Endothelial cell of umbilical vein (primary cell): ENCODE measurements at regions not wholly inside any gene's neighbourhood (a gene's known extent, or its start where the extent isn't known, plus 50 kb on each side); places are given as distances from the start of the nearest gene placed in this dataset.

Experiments
- BruUV-seq: library from RNA; stranded (reverse); fragments of 400-500 nt; replicated peaks from 2 replicates; lab custom pipeline; 2021; lab: Mats Ljungman, UMichigan
- CTCF ChIA-PET: fragments of 300-600, 350-600 bp; sonication (Branson Sonifier 250); formaldehyde crosslinking; loops from one replicate; lab custom pipeline; 2021; ENCODE audit warnings: antibody characterized with exemption, inconsistent platforms; lab: Charles Lee
- POLR2A ChIA-PET: fragments of 300-600, 350-600 bp; sonication (Branson Sonifier 250); formaldehyde crosslinking; loops from one replicate; lab custom pipeline; 2021; ENCODE audit warnings: antibody characterized with exemption, inconsistent platforms; lab: Charles Lee
- DNase-seq: peaks from one replicate; pipeline ENCODE4 v3.0.0-alpha.2; 2011; ENCODE audit warnings: low read depth, low spot score
- FAIRE-seq: peaks from 2 replicates; lab custom pipeline; 2011; peaks lifted over from hg19 to GRCh38; lab: Jason Lieb, UNC
- H2AFZ ChIP-seq: 2 replicates; pipeline ENCODE4 v1.6.0; 2012; ENCODE audit warnings: low read depth, low read length, control low read depth, inconsistent platforms
- H3K27ac ChIP-seq: 2 replicates; pipeline ENCODE4 v1.5.1; 2011; ENCODE audit warnings: low read depth, mild to moderate bottlenecking, control low read depth, low read length, moderate library complexity; ENCODE audit not compliant: insufficient read depth
- H3K27me3 ChIP-seq, 2 experiments: 2 replicates each; pipeline versions ENCODE4 v1.6.0 to v1.6.1; 2011; ENCODE audit warnings: low read length in 2 of 2, mixed read lengths in 1 of 2; ENCODE audit not compliant: control insufficient read depth in 2 of 2, insufficient read depth in 2 of 2
- H3K36me3 ChIP-seq, 2 experiments: 2 replicates in 1 of 2; 3 replicates in 1 of 2; pipeline ENCODE4 v1.5.1; 2011; ENCODE audit warnings: low read length in 2 of 2, mild to moderate bottlenecking in 1 of 2, moderate library complexity in 1 of 2; ENCODE audit not compliant: control insufficient read depth in 2 of 2, insufficient read depth in 2 of 2; ENCODE audit errors: extremely low read depth in 1 of 2
- H3K4me1 ChIP-seq: 3 replicates; pipeline ENCODE4 v1.5.1; 2011; ENCODE audit warnings: mild to moderate bottlenecking, low read length; ENCODE audit not compliant: control insufficient read depth, insufficient read depth; ENCODE audit errors: extremely low read depth
- H3K4me2 ChIP-seq: 2 replicates; pipeline ENCODE4 v1.6.1; 2011; ENCODE audit warnings: low read length, control low read depth, mixed read lengths; ENCODE audit not compliant: insufficient read depth
- H3K4me3 ChIP-seq, 3 experiments: fragments of 200-600 bp in 1 of 3; sonication (generic), shearing (Covaris generic) in 1 of 3; replicated peaks in 1 of 3; 2 replicates each; pipeline ENCODE4 v1.5.1; 2011 to 2016; ENCODE audit warnings: control low read depth in 3 of 3, low read length in 3 of 3, mild to moderate bottlenecking in 2 of 3, inconsistent platforms in 1 of 3, low read depth in 1 of 3, moderate library complexity in 1 of 3; ENCODE audit not compliant: insufficient read depth in 1 of 3
- H3K79me2 ChIP-seq: 2 replicates; pipeline ENCODE4 v1.6.0; 2012; ENCODE audit warnings: low read length, inconsistent platforms; ENCODE audit not compliant: control insufficient read depth, insufficient read depth
- H3K9ac ChIP-seq: replicated peaks from 2 replicates; pipeline ENCODE3; 2011; ENCODE audit warnings: low read length, control low read depth; ENCODE audit not compliant: insufficient read depth; ENCODE audit errors: extremely low read depth
- H3K9me1 ChIP-seq: replicated peaks from 3 replicates; pipeline ENCODE4 v1.6.0; 2011; ENCODE audit warnings: mild to moderate bottlenecking, low read length; ENCODE audit not compliant: control insufficient read depth, insufficient read depth; ENCODE audit errors: extremely low read depth
- H3K9me3 ChIP-seq: replicated peaks from 2 replicates; pipeline ENCODE4 v1.5.1; 2012; ENCODE audit warnings: low read length, inconsistent platforms; ENCODE audit not compliant: control insufficient read depth, insufficient read depth
- H4K20me1 ChIP-seq: replicated peaks from 2 replicates; pipeline ENCODE3; 2011; ENCODE audit warnings: mild to moderate bottlenecking, low read length; ENCODE audit not compliant: control insufficient read depth, insufficient read depth; ENCODE audit errors: extremely low read depth
- CTCF ChIP-seq, 2 donors: IDR thresholded peaks; 1 replicate in 1 of 2; 2 replicates in 1 of 2; pipeline ENCODE4 v1.5.1; 2011; ENCODE audit warnings: low read length in 2 of 2, mild to moderate bottlenecking in 2 of 2, moderate library complexity in 2 of 2, control low read depth in 1 of 2, inconsistent platforms in 1 of 2, low read depth in 1 of 2; ENCODE audit not compliant: insufficient read depth in 1 of 2; ENCODE audit errors: extremely low read depth in 1 of 2
- EZH2 ChIP-seq: IDR thresholded peaks from 2 replicates; pipeline ENCODE4 v1.6.1; 2012; ENCODE audit warnings: borderline replicate concordance, low read depth, mild to moderate bottlenecking, moderate library complexity, low read length, inconsistent platforms; ENCODE audit not compliant: severe bottlenecking
- FOS ChIP-seq: IDR thresholded peaks from 2 replicates; pipeline ENCODE4 v1.6.1; 2011; ENCODE audit warnings: mild to moderate bottlenecking, low read length, moderate library complexity, borderline replicate concordance; ENCODE audit not compliant: insufficient read depth
- GATA2 ChIP-seq: IDR thresholded peaks from 2 replicates; pipeline ENCODE4 v1.7.0; 2011; ENCODE audit warnings: low read depth, mild to moderate bottlenecking, moderate library complexity, mixed read lengths, low read length; ENCODE audit not compliant: insufficient read length, insufficient read depth
- JUN ChIP-seq: IDR thresholded peaks from 2 replicates; pipeline ENCODE4 v1.6.1; 2011; ENCODE audit warnings: borderline replicate concordance, low read depth; ENCODE audit not compliant: insufficient read length, insufficient read depth
- MAX ChIP-seq: IDR thresholded peaks from 2 replicates; pipeline ENCODE4 v1.6.1; 2011; ENCODE audit not compliant: insufficient read depth, insufficient read length
- MYC ChIP-seq: IDR thresholded peaks from one replicate; pipeline ENCODE4 v1.6.1; 2011; ENCODE audit warnings: mild to moderate bottlenecking, low read depth, low read length
- POLR2A ChIP-seq: IDR thresholded peaks from 2 replicates; pipeline ENCODE4 v1.6.1; 2012; ENCODE audit warnings: low read depth, mild to moderate bottlenecking, control low read depth, low read length
- POLR2AphosphoS5 ChIP-seq: IDR thresholded peaks from 2 replicates; pipeline ENCODE4 v1.6.1; 2012; ENCODE audit warnings: low read depth, mild to moderate bottlenecking, control low read depth, low read length, moderate library complexity; ENCODE audit not compliant: insufficient read depth
- dilution Hi-C: fragments of 300-500 bp; cut with MboI; formaldehyde crosslinking; loops from one replicate; pipeline ENCODE4 v1.15.0; 2019; ENCODE audit warnings: low sequenced_read_pairs; ENCODE audit not compliant: extremely low pct_ligation_motif_present
- intact Hi-C: fragments of 100-400 bp; cut with micrococcal nuclease; formaldehyde crosslinking; loops from one replicate; pipeline ENCODE4 v1.10.0; 2022

GRCh38 chr13:77412116-77412635 lies 85.3 kb upstream of the MYCBP2 start:
- TF ChIP-seq MAX, result no peak
- no peak for TF ChIP-seq FOS
- TF ChIP-seq MYC, result no peak
- no peak for TF ChIP-seq POLR2A
- no peak for TF ChIP-seq EZH2
- no peak for TF ChIP-seq GATA2
- TF ChIP-seq CTCF (IDR thresholded peaks at IDR 0.05; ENCODE audit: extremely low read depth in 1 of 2, insufficient read depth in 1 of 2, low read depth in 1 of 2, low read length in 2 of 2), result no peak
- TF ChIP-seq POLR2AphosphoS5, result no peak
- TF ChIP-seq JUN, result no peak
- Histone ChIP-seq H4K20me1 (no peaks in the 10 kb centered on the region), H3K4me3 (no peak overlapping the region), H3K9me3 (no peaks in the 10 kb centered on the region), H3K9ac (no peak overlapping the region), H3K27ac (no peak overlapping the region), H3K27me3 (no peaks in the 10 kb centered on the region), H3K4me2 (no peak overlapping the region), H3K9me1 (no peaks in the 10 kb centered on the region), H2AFZ (no peak overlapping the region), H3K79me2 (no peaks in the 10 kb centered on the region), H3K36me3 (no peaks in the 10 kb centered on the region), H3K4me1 (no peaks in the 10 kb centered on the region)
- DNase-seq, result no peak
- no peak for FAIRE-seq
- BruUV-seq, result no TSS peak
- intact Hi-C loops, result no loop called here
- ChIA-PET POLR2A (no interaction called here), CTCF (interaction anchor here (1.9 kb wide), 1 partner anchor 66 kb away, joined by 5 read pairs; no protein-coding TSS in a partner anchor)
- dilution Hi-C loops, result no loop called here
